OCI-LY7 (cell line): ENCODE measurements at regions not wholly inside any gene's neighbourhood (a gene's known extent, or its start where the extent isn't known, plus 50 kb on each side); places are given as distances from the start of the nearest gene placed in this dataset.

ENCODE experiments used
- EZH2phosphoT487 ChIP-seq: fragments of 200-600 bp; sonication (generic); IDR thresholded peaks from 2 replicates; pipeline ENCODE4 v1.6.1; 2018; ENCODE audit warnings: low read depth, borderline replicate concordance, mild to moderate bottlenecking, mixed run types, antibody characterized with exemption, low read length, moderate library complexity, mixed read lengths
- TF ChIP-seq, protein P1 (sequence below): fragments of 200-600 bp; sonication (generic); conservative IDR thresholded peaks from 2 replicates; pipeline ENCODE4 v1.5.1; 2014; ENCODE audit warnings: mild to moderate bottlenecking, antibody characterized with exemption, low read length, moderate library complexity, mixed read lengths

DNA sequence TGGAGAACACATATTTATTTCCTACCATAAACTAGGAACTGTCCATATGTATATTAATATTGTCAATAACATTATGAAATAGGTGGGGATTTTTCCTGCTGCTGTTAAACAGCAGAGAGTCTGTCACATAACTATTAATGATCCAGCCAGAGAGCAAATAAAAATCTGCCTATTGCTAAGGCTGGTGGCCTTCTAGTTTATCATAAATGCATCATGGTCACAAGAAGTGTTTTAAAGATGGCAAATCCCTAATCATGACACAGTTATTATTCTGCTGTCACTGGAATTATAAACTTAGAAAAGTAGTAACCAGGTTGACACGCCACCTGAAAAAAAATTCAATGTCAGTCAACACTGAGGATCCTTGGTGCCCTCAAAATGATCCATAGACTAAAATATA, 132.3 kb downstream of the HGF start:
- TF ChIP-seq, protein P1, sequence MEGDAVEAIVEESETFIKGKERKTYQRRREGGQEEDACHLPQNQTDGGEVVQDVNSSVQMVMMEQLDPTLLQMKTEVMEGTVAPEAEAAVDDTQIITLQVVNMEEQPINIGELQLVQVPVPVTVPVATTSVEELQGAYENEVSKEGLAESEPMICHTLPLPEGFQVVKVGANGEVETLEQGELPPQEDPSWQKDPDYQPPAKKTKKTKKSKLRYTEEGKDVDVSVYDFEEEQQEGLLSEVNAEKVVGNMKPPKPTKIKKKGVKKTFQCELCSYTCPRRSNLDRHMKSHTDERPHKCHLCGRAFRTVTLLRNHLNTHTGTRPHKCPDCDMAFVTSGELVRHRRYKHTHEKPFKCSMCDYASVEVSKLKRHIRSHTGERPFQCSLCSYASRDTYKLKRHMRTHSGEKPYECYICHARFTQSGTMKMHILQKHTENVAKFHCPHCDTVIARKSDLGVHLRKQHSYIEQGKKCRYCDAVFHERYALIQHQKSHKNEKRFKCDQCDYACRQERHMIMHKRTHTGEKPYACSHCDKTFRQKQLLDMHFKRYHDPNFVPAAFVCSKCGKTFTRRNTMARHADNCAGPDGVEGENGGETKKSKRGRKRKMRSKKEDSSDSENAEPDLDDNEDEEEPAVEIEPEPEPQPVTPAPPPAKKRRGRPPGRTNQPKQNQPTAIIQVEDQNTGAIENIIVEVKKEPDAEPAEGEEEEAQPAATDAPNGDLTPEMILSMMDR = no peak
- TF ChIP-seq EZH2phosphoT487 = no peak
